Neural progenitor cell (in vitro differentiated cells): ENCODE measurements at regions not wholly inside any gene's neighbourhood (a gene's known extent, or its start where the extent isn't known, plus 50 kb on each side); places are given as distances from the start of the nearest gene placed in this dataset.

Experiments used
- CTCF ChIP-seq: fragments of 200-600 bp; sonication (generic); IDR thresholded peaks from 2 replicates; pipeline ENCODE4 v1.5.1; 2017; ENCODE audit warnings: antibody characterized with exemption, mild to moderate bottlenecking
- EZH2 ChIP-seq: fragments of 200-600 bp; sonication (generic); IDR thresholded peaks from 2 replicates; pipeline ENCODE4 v1.6.1; 2017; ENCODE audit warnings: antibody characterized with exemption, mild to moderate bottlenecking, moderate library complexity

GRCh38 chr14:28406196-28406595 lies 360.4 kb upstream of the FOXG1 start:
- TF ChIP-seq EZH2 (no peak), CTCF (no peak)
